ENCODE measurements at regions not wholly inside any gene's neighbourhood (a gene's known extent, or its start where the extent isn't known, plus 50 kb on each side); places are given as distances from the start of the nearest gene placed in this dataset.

DNA sequence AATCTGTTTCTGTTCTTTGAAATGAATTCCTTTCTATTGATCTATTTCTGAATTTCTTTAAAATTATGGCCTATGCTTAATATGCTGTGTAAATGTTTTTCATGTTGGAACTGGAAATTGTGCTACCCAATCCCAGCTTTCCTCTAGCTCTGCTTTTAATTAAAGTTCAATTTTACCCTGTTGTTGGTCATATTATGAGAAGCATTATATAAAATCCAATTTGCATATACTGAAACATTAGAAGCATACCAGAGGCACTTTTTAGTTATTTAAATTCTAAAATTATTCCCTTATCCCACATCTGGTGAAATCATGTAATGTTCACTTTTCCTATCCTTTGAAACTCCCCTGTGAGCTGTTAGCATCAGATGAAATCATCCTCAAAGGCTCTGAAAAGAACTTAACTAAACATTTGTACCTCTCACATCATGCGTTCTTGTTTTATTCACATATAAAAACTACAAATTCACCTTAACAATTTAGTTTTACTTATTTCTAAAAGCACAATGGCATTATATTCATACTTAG, 160.6 kb upstream of the COL21A1 start:
- DNase-seq, result no peak

GRCh38 chr6:56406276-56407269, 159.2 kb upstream of the COL21A1 start:
- DNase-seq, result no peak

DNA sequence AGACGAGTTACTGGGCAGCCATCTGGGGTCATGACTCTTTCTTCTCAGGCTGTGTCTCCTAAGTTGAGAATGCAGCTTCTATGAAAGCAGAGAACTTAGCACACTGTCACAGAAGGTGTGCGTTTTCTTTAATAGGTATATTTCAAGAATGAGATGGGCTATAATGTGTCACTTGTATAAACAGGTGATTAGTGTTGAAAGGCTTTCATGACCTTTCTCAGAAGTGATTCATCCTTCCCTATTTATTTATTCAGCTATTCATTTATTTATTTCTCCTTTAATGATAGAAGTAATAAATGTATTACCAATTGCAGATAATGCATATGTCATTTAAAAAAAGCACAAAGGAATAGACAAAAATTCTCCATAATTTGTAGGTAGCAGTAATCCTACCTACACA, 157.2 kb upstream of the COL21A1 start:
- no peak for DNase-seq

- no peak for DNase-seq
These were observed 156.4 kb upstream of the COL21A1 start for GRCh38 chr6:56403745-56404144.

DNA sequence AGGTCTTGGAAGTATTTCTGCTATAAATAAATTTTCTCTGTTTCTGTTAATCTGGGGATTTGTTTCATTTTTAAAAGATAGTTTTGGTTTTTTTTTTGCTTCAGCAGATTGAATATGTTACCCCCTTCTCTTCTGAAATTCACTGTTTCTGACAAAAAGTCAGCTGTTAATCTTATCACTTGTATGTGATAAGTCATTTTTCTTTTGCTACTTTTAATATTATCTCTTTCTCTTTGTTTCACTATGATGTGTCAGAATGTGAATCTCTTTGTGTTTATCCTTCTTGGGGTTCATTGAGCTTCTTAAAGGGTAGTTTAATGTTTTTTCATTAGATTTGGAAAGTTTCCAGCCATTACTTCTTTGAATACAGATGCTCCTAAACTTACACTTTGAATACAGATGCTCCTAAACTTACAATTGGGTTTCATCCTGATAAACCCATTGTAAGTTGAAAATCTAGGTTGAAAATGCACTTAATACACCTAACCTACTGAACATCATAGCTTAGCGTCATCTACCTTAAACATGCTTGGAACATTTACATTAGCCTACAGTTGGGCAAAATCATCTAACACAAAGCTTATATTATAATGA, 154.2 kb upstream of the COL21A1 start:
- DNase-seq, result no peak

GRCh38 chr6:56400273-56400672, 152.9 kb upstream of the COL21A1 start:
- DNase-seq, result no peak

DNA sequence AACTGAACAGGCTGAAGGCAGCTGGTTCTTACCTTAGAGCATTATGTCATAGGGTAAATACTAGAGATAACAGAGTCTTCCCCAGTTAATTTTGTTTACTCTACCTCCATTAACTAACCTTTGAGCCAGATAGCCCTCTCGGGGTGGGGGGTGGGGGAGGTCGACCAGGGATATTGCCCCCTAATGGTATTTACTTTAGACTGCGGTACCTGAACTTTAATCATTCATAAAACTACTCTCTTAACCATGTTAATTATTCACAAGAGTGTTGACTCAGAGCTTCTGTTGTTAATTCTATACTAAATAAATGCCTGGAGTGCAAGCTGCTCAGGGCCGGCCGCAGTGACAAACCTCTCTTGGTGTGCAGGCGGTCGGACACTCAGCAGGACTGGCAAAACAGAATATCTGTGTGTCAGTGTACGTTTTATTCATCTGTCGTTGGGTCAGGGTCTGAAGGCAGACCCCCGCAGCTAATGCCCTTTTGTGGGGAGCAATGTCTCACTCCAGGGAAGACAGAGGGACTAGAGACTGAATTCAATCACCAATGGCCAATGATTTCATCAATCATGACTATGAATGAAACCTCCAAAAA, 152.4 kb upstream of the COL21A1 start:
- DNase-seq, result no peak

DNA sequence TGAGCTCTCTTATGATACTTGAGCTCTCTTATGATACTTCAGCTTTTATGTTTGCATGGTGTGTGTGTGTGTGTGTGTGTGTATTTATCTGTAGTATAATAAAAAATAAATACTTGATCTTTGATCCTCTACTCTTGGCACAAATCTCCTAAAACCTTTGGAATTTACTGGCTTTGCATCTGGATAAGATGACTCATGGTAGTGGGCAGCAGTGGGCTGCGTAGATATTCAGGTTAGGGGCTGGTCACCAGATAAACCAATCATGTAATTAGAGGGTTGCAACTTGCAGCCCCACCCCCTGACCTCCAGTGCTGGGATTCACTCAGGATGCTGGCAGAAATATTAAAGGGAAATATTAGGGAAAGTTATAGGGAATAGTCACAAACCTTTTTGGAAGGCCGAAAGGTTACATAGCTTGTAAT, 151.9 kb upstream of the COL21A1 start:
- DNase-seq, result no peak

DNA sequence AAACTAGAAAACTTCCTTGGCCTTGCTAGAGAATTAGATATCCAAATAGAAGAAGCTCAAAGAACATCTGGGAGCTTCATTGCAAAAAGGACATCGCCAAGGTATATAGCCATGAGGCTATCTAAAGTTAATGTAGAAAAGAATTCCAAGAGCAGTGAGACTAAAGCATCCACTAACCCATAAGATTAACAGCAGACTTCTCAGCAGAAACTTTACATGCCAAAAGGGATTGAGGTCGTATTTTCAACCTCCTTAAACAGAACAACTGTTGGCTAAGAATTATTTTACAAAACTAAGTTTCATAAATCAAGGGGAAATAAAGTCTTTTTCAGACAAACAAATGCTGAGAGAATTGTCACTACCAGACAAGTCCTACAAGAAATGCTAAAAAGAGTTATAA, 149.1 kb upstream of the COL21A1 start:
- no peak for DNase-seq

DNA sequence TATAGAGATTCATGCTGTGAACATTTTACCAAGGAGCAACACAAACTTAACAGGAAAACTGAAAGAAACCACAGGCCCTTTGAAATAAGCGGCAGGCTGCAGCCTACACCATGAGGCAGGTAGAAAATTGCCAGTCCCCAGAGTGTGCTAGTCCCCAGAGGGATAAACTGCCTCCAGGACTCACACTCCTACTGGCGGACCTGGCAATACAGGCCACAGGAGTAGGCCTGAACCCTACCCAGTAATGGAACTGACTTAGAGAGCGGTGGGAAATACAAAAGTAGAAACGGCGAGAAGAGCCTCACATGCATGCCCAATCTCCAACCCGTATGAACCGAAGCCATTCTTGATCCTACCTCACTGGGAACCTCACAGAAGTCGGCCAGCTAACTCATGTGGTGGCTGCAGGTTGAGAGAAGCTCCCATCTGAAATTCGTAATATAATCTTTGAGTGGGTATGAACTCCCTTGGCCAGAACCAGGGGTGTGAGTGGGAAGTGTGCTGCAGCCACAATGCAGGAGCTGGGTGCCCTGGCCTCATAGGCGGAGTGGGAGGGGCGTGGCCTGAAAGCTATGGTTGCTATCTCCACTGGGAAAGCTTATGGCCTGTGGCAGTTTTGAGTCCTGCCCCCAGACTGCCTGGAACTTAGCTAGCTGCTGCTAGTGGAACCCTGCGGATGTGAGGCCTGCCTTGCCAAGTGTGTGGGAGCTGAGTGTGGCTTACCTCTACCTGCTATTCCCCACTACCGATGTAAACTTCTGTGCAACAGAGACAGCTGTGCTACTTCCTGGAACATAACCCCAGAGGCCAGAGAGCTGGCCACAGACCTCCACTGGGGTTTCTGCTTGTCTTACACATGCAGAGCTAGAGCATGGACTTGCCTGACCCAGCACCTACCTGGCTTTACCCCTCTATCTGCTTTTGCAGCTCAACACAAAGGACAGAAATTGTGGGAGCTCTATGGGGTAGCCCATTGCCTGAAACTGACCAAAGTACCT, 146.5 kb upstream of the COL21A1 start:
- DNase-seq, result no peak

- no peak for DNase-seq
These were observed 141.0 kb upstream of the COL21A1 start for GRCh38 chr6:56388415-56388755.

DNA sequence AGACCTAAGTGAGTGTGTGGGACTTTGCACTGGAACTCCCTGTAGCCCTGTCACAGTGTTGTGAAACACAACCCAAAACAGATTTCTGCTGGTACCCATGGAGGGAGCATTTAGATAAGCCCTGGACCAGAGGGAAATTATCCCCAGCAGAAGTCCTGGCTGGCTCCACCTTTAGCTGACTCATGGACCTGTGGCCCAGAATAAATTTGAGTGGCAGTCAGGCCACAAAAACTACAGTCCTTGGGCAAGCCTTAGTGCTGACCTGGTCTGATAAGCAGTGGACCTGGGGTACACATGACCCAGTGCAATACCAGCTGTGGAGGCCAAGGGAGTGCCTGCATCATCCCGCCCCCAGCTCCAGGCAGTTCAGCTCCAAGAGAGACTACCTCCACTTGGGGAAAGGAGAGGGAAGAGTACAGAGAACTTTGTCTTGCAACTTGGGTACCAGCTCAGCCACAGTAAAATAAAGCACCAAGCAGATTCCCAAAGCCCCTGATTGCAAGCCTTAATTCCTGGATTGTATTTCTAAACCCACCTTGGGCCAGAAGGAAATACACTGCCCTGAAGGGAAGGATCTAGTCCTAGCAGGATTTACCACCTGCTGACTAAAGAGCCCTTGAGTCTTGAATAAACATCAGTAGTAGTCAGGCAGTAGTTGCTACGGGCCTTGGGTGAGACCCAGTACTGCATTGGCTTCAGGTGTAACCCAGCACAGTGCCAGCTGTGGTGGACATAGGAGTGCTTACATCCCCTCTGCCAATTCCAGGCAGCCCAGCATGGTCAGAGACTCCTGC, 140.4 kb upstream of the COL21A1 start:
- no peak for DNase-seq

GRCh38 chr6:56386717-56387116, 139.3 kb upstream of the COL21A1 start:
- DNase-seq, result no peak

DNA sequence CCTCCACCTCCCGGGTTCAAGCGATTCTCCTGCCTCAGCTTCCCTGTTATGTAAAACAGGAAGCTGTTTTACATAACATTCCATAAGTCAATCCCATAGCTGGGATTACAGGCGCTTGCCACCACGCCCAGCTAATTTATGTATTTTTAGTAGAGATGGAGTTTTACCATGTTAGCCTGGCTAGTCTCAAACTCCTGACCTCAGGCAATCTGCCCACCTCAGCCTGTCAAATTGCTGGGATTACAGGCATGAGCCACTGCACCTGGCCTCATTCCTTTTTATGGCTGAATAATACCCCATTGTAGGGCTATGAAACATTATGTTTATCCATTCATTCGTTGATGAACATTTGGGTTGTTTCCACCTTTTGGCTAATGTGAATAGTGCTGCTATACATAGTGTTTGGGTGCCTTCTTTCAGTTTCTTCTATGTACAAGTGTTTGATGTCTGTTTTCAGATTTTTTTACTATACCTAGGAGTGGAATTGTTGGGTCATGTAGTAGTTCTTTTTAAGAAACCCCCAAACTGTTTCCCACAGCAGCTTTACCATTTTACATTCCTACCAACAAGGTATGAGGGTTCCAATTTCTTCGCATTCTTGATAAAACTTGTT, 138.7 kb upstream of the COL21A1 start:
- DNase-seq, result no peak

GRCh38 chr6:56383160-56383559, 135.8 kb upstream of the COL21A1 start:
- DNase-seq, result no peak

- DNase-seq, result no peak
These were observed 135.1 kb upstream of the COL21A1 start for GRCh38 chr6:56382416-56382940.

DNA sequence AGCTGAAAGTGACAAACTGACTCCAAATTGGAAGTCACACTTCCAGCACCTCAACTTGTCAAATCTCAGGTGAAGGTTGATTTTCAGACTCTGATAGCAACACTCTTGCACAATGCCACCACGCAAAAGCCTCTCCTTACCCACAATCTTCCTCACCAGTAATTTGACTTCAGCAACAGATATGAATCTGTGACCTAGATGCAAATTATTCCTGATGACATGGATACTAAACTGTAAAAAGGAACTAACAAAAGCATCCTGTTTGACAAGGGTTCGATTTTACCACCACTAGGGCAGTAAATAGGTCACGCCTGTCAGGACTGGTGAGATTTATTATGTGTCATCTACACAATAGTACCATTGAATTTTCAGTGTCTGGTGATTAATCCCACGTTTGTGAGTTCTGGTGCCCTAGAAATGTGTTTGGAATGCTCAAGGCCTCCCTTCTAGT, 134.4 kb upstream of the COL21A1 start:
- no peak for DNase-seq

DNA sequence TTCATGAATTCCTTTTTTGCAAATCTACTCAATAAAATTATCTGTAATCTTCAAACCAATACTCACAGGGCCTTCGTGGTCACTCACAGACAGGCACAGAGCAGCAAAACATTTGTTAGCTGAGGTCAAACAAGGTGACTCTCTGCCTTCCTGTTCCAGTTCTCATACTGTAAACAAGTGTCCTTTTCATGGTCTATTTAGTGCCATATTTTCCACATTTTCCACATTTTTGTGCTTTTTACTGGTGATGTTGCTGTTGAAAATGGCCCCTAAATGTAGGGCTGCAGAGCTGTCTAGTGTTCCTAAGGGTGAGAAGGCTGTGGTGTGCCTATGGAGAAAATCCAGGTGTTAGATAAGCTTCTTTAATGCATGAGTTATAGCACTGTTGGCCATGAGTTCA, 133.1 kb upstream of the COL21A1 start:
- DNase-seq, result no peak

GRCh38 chr6:56378966-56379585, 131.7 kb upstream of the COL21A1 start:
- DNase-seq, result no peak

- no peak for DNase-seq
These were observed 131.1 kb upstream of the COL21A1 start for GRCh38 chr6:56378507-56378906.
